ENCODE measurements at regions not wholly inside any gene's neighbourhood (a gene's known extent, or its start where the extent isn't known, plus 50 kb on each side); places are given as distances from the start of the nearest gene placed in this dataset.

- TF ChIP-seq EZH2 (optimal IDR thresholded peaks at IDR 0.05; ENCODE audit: low read depth, low read length): no peak
- TF ChIP-seq CTCF (IDR thresholded peaks at IDR 0.05; ENCODE audit: low read length): peak; percentile 31
- TF ChIP-seq EZH2phosphoT487 (IDR thresholded peaks at IDR 0.05; ENCODE audit: low read length): no peak
Measured at GRCh38 chr2:59449274-59449673, 1104.2 kb downstream of the BCL11A start.

All from MM.1S (cell line).